ENCODE measurements at regions not wholly inside any gene's neighbourhood (a gene's known extent, or its start where the extent isn't known, plus 50 kb on each side); places are given as distances from the start of the nearest gene placed in this dataset.

DNA sequence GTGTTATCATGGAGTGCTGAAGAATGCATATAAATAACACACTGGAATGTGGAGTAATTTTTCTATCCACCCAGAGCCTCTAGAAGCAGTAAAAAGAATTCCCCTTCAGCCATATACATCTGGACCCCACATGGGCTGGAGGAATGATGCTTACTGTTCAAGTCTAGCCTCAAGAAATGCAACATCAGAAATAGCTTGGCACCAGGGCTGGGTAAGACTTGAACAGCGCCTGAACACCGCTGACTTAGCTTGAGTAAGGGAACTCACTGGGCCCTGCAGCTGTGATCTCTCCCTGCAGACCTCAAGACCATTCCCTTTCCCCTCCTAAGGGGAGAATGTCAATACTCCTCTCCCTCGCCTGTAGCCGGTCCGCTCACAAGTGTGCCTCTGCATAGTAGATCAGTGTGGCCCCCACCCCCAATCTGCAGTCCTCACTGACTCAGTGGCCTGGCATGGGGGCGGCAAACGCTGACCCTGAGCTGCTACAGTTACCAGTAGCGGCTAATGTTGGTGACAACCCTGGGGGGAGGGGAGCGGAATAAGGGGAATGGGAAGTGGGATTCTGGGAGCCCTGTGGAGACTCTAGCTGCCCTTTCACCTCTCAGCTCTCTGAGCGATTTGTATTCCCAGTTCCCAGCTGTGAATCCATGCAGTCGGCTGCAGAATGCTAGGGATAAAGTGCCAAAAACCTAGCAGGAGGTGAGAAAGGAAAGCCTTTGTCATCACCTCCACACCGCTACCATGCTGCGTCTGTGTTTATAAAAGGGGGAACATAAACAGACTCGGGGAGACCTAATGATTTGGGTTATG lies 483.9 kb downstream of the DISC1 start:
- no peaks in the 10 kb centered on the region for H3K4me1 ChIP-seq (ENCODE audit: insufficient read depth, insufficient read length)
- H3K9ac ChIP-seq (ENCODE audit: insufficient read length, low read depth): no peak overlapping the region
- no peaks in the 10 kb centered on the region for H3K36me3 ChIP-seq (ENCODE audit: insufficient read depth, insufficient read length, low read length)
- DNase-seq (ENCODE audit: low read depth, low spot score): peak; percentile 48
- TF ChIP-seq YY1 (IDR thresholded peaks at IDR 0.05; ENCODE audit: insufficient read depth, insufficient read length) (no peak), ZNF274 (IDR thresholded peaks at IDR 0.05; ENCODE audit: low read depth, low read length) (no peak), SUZ12 (IDR thresholded peaks at IDR 0.05; ENCODE audit: extremely low read depth, insufficient read depth, insufficient read length) (no peak)
- no peak overlapping the region for H3K4me3 ChIP-seq (ENCODE audit: insufficient read length, low read depth)
- 0 out of 2 replicates have a peak, but pooled peaks cover 5% of the 10 kb centered on the region for H3K9me3 ChIP-seq (ENCODE audit: insufficient read depth, low read length)
- H3K27me3 ChIP-seq (ENCODE audit: insufficient read depth, insufficient read length): no peaks in the 10 kb centered on the region

DNA sequence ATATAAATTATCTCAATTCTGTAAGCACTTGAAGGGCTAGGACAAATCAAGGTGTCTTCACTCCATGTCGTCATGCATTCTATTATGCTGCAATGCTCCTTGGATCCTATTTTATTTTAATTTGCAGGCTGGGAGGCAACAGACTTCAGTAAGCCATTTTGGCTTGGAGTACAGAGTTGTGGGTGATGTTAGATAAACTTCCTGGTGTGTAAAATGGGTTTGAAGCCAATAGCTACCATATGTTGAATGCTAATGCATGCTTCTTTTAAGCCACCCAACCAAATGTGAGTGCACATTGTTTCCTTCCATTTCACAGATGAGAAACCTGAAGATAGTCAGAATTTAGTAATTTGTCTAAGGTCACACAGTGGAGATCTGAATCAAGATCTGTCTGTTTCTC lies 482.8 kb downstream of the DISC1 start:
- no peaks in the 10 kb centered on the region for H3K27me3 ChIP-seq (ENCODE audit: insufficient read depth, insufficient read length)
- H3K9ac ChIP-seq (ENCODE audit: insufficient read length, low read depth): no peak overlapping the region
- no peaks in the 10 kb centered on the region for H3K4me1 ChIP-seq (ENCODE audit: insufficient read depth, insufficient read length)
- H3K36me3 ChIP-seq (ENCODE audit: insufficient read depth, insufficient read length, low read length): no peaks in the 10 kb centered on the region
- H3K9me3 ChIP-seq (ENCODE audit: insufficient read depth, low read length): 0 out of 2 replicates have a peak, but pooled peaks cover 5% of the 10 kb centered on the region
- TF ChIP-seq YY1 (IDR thresholded peaks at IDR 0.05; ENCODE audit: insufficient read depth, insufficient read length) (no peak), ZNF274 (IDR thresholded peaks at IDR 0.05; ENCODE audit: low read depth, low read length) (no peak), SUZ12 (IDR thresholded peaks at IDR 0.05; ENCODE audit: extremely low read depth, insufficient read depth, insufficient read length) (no peak)
- DNase-seq (ENCODE audit: low read depth, low spot score): no peak
- H3K4me3 ChIP-seq (ENCODE audit: insufficient read length, low read depth): no peak overlapping the region

DNA sequence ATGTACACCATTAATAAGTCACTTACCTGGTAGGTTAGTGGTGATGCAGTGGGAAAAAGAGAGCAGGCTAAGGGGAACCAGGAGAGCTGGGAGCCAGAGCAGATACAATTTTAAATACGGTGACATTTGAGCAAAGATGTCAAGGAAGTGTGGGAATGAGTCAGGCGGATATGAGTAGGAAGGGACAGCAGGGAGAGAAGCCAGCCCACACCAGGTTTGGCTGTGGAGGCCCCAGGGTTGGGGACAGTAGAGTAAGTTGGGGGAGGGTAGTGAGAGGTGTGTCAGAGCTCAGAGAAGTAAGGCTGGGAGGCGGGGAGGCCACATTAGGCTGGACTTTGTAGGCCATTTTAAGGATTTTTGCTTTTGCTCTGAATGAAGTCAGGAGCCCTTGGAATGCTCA lies 482.0 kb downstream of the DISC1 start:
- 0 out of 2 replicates have a peak, but pooled peaks cover 5% of the 10 kb centered on the region for H3K9me3 ChIP-seq (ENCODE audit: insufficient read depth, low read length)
- no peak overlapping the region for H3K4me3 ChIP-seq (ENCODE audit: insufficient read length, low read depth)
- H3K36me3 ChIP-seq (ENCODE audit: insufficient read depth, insufficient read length, low read length): no peaks in the 10 kb centered on the region
- H3K9ac ChIP-seq (ENCODE audit: insufficient read length, low read depth): no peak overlapping the region
- no peak for DNase-seq (ENCODE audit: low read depth, low spot score)
- TF ChIP-seq ZNF274 (IDR thresholded peaks at IDR 0.05; ENCODE audit: low read depth, low read length): no peak
- H3K4me1 ChIP-seq (ENCODE audit: insufficient read depth, insufficient read length): no peaks in the 10 kb centered on the region
- no peaks in the 10 kb centered on the region for H3K27me3 ChIP-seq (ENCODE audit: insufficient read depth, insufficient read length)

DNA sequence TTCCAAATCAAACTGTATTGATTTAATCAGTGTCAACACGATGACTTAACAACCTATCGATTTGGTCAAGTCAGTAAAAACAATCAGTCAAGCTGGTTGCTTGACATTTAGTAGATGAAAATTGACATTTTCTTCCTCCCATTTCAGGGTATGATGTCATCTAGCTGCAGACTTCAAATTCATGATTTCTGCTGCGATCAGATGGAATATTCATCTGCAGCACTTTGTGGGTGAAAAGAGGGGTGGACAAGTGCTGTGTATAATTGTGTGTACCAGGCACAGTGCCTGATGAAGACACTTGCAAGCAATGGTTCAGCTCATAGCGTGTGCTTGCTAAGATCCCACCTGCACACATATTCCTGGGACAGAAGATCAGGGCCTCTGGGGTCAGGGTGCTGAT lies 479.8 kb downstream of the DISC1 start:
- Histone ChIP-seq H3K4me1 (ENCODE audit: insufficient read depth, insufficient read length) (no peaks in the 10 kb centered on the region), H3K9me3 (ENCODE audit: insufficient read depth, low read length) (no peaks in the 10 kb centered on the region), H3K9ac (ENCODE audit: insufficient read length, low read depth) (no peak overlapping the region), H3K27me3 (ENCODE audit: insufficient read depth, insufficient read length) (no peaks in the 10 kb centered on the region), H3K36me3 (ENCODE audit: insufficient read depth, insufficient read length, low read length) (no peaks in the 10 kb centered on the region), H3K4me3 (ENCODE audit: insufficient read length, low read depth) (no peak overlapping the region)
- no peak for TF ChIP-seq ZNF274 (IDR thresholded peaks at IDR 0.05; ENCODE audit: low read depth, low read length)
- no peak for TF ChIP-seq YY1 (IDR thresholded peaks at IDR 0.05; ENCODE audit: insufficient read depth, insufficient read length)
- DNase-seq (ENCODE audit: low read depth, low spot score): no peak

DNA sequence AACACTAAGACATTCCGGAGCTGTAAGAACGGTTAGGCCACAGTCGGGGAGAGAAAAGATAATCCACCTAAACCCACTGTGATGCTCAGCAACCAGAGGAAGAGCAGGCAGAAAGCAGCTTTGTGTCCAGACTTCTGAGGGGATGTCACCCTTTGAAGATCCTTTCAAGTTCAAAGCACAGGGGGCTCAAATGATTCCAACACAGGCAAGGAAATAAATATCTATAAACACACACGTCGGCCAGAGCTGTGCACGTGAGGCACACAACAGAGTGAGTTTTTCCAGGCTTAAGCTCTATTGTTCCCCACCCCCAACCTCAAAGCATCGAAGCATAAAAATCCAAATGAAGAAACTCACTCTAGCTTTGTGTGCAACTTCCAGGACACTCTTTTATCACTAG lies 479.0 kb downstream of the DISC1 start:
- Histone ChIP-seq H3K4me3 (ENCODE audit: insufficient read length, low read depth) (no peak overlapping the region), H3K9me3 (ENCODE audit: insufficient read depth, low read length) (no peaks in the 10 kb centered on the region), H3K36me3 (ENCODE audit: insufficient read depth, insufficient read length, low read length) (no peaks in the 10 kb centered on the region), H3K9ac (ENCODE audit: insufficient read length, low read depth) (no peak overlapping the region), H3K4me1 (ENCODE audit: insufficient read depth, insufficient read length) (no peaks in the 10 kb centered on the region), H3K27me3 (ENCODE audit: insufficient read depth, insufficient read length) (no peaks in the 10 kb centered on the region)
- no peak for DNase-seq (ENCODE audit: low read depth, low spot score)
- no peak for TF ChIP-seq SUZ12 (IDR thresholded peaks at IDR 0.05; ENCODE audit: extremely low read depth, insufficient read depth, insufficient read length)
- TF ChIP-seq YY1 (IDR thresholded peaks at IDR 0.05; ENCODE audit: insufficient read depth, insufficient read length): no peak
- TF ChIP-seq ZNF274 (IDR thresholded peaks at IDR 0.05; ENCODE audit: low read depth, low read length): no peak

DNA sequence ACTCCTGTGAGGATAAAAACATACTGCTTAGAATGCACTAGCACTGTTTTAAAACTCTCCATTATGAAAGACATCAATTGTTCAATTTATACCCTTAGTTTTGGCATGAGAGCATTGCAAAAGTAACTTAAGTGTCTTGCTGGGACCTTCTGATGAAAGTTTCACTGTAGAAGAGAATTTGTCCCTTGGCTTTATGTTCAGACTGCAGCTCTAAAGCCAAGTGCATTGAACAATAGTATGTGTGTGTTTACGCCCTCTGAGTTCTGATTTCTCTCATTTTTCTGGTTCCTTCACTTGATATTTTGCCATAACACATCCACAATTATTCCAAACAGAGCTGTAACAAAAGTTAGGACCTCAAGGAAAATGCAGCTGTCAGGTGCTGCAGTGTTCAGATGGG lies 474.6 kb downstream of the DISC1 start:
- no peak overlapping the region for H3K4me3 ChIP-seq (ENCODE audit: insufficient read length, low read depth)
- TF ChIP-seq YY1 (IDR thresholded peaks at IDR 0.05; ENCODE audit: insufficient read depth, insufficient read length) (no peak), ZNF274 (IDR thresholded peaks at IDR 0.05; ENCODE audit: low read depth, low read length) (no peak), SUZ12 (IDR thresholded peaks at IDR 0.05; ENCODE audit: extremely low read depth, insufficient read depth, insufficient read length) (no peak)
- H3K9ac ChIP-seq (ENCODE audit: insufficient read length, low read depth): no peak overlapping the region
- no peak for DNase-seq (ENCODE audit: low read depth, low spot score)
- H3K27me3 ChIP-seq (ENCODE audit: insufficient read depth, insufficient read length): no peaks in the 10 kb centered on the region
- no peaks in the 10 kb centered on the region for H3K4me1 ChIP-seq (ENCODE audit: insufficient read depth, insufficient read length)
- H3K36me3 ChIP-seq (ENCODE audit: insufficient read depth, insufficient read length, low read length): no peaks in the 10 kb centered on the region
- peaks cover 4% of the 10 kb centered on the region; the same call in 1 of the 2 replicates for H3K9me3 ChIP-seq (ENCODE audit: insufficient read depth, low read length)

DNA sequence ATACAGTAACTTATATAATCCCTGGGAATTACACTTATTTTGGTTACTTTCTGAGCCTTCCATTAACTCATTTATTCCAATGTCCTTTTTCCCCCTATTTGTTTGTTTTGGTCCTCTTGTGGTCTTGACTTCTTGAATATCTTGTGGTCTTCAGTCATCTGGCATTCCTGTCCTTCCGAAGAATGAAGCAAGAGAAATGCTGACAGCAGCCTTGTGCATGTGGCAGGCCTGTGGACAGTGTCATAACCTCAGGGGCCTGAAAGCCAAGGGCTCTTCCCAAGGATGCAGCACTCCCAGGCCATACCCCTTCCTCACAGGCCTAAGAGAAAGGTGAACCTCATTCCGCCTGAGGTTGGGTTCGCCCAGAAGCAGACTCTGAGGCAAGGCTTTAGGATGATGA lies 470.2 kb downstream of the DISC1 start:
- Histone ChIP-seq H3K4me1 (ENCODE audit: insufficient read depth, insufficient read length) (no peaks in the 10 kb centered on the region), H3K9ac (ENCODE audit: insufficient read length, low read depth) (no peak overlapping the region), H3K4me3 (ENCODE audit: insufficient read length, low read depth) (no peak overlapping the region), H3K9me3 (ENCODE audit: insufficient read depth, low read length) (peaks cover 4% of the 10 kb centered on the region; the same call in 1 of the 2 replicates), H3K27me3 (ENCODE audit: insufficient read depth, insufficient read length) (no peaks in the 10 kb centered on the region), H3K36me3 (ENCODE audit: insufficient read depth, insufficient read length, low read length) (no peaks in the 10 kb centered on the region)
- DNase-seq (ENCODE audit: low read depth, low spot score): no peak
- no peak for TF ChIP-seq SUZ12 (IDR thresholded peaks at IDR 0.05; ENCODE audit: extremely low read depth, insufficient read depth, insufficient read length)
- TF ChIP-seq ZNF274 (IDR thresholded peaks at IDR 0.05; ENCODE audit: low read depth, low read length): no peak
- TF ChIP-seq YY1 (IDR thresholded peaks at IDR 0.05; ENCODE audit: insufficient read depth, insufficient read length): no peak
